MM.1S (cell line): ENCODE measurements at regions not wholly inside any gene's neighbourhood (a gene's known extent, or its start where the extent isn't known, plus 50 kb on each side); places are given as distances from the start of the nearest gene placed in this dataset.

Experiments
- EZH2 ChIP-seq: fragments of 300-600 bp; sonication (generic); optimal IDR thresholded peaks from 2 replicates; pipeline ENCODE3; 2017; ENCODE audit warnings: low read depth, mild to moderate bottlenecking, antibody characterized with exemption, low read length, mixed read lengths
- EZH2phosphoT487 ChIP-seq: fragments of 300-600 bp; sonication (generic); IDR thresholded peaks from 2 replicates; pipeline ENCODE4 v1.6.1; 2018; ENCODE audit warnings: antibody characterized with exemption, low read length
- TF ChIP-seq, protein P1 (sequence below): fragments of 300-600 bp; sonication (generic); IDR thresholded peaks from 2 replicates; pipeline ENCODE4 v1.5.1; 2016; ENCODE audit warnings: antibody characterized with exemption, low read length, mixed read lengths

DNA sequence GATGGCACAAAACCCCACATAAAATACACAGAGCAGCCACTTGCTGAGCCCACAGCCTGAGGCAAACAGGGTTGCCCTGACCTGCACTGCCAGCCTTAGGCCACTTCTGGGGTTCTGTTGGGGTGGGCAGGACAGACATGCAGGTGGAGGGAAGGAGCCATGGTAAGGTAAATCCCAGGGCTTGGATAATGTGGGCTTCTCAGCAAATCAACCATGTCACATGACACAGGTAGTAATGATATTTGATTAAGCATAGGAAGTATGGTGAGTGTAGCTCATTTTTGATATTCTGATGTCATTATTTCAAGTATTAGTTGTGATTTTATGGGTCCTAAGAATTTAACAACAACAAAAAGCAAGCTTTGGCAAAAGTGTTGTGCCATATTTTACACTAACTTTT is 124.6 kb downstream of the FOXA2 start:
- TF ChIP-seq, protein P1, sequence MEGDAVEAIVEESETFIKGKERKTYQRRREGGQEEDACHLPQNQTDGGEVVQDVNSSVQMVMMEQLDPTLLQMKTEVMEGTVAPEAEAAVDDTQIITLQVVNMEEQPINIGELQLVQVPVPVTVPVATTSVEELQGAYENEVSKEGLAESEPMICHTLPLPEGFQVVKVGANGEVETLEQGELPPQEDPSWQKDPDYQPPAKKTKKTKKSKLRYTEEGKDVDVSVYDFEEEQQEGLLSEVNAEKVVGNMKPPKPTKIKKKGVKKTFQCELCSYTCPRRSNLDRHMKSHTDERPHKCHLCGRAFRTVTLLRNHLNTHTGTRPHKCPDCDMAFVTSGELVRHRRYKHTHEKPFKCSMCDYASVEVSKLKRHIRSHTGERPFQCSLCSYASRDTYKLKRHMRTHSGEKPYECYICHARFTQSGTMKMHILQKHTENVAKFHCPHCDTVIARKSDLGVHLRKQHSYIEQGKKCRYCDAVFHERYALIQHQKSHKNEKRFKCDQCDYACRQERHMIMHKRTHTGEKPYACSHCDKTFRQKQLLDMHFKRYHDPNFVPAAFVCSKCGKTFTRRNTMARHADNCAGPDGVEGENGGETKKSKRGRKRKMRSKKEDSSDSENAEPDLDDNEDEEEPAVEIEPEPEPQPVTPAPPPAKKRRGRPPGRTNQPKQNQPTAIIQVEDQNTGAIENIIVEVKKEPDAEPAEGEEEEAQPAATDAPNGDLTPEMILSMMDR, result no peak
- TF ChIP-seq EZH2, result no peak
- no peak for TF ChIP-seq EZH2phosphoT487
